HG02884 (cell line): ENCODE measurements at regions not wholly inside any gene's neighbourhood (a gene's known extent, or its start where the extent isn't known, plus 50 kb on each side); places are given as distances from the start of the nearest gene placed in this dataset.
"Not testable (repeated sequence)": the region's sequence is repeated elsewhere in the genome, so short reads cannot be mapped to it uniquely, and the experiment has no call there.

ENCODE experiments used
- ATAC-seq: cut with Tn5 transposase; IDR thresholded peaks from one replicate; pipeline ENCODE4 v1.9.1; 2021; ENCODE audit warnings: mild to moderate bottlenecking, moderate library complexity; ENCODE audit not compliant: unreplicated experiment

- ATAC-seq, result no peak
Measured at GRCh38 chr7:13802651-13803050, 186.8 kb downstream of the ETV1 start.

- no peak for ATAC-seq
Measured at GRCh38 chr7:13803134-13803533, 186.3 kb downstream of the ETV1 start.

- not testable (repeated sequence) for ATAC-seq
Measured at GRCh38 chr7:13806089-13806867, 183.2 kb downstream of the ETV1 start.

- not testable (repeated sequence) for ATAC-seq
Measured at GRCh38 chr7:13817230-13817629, 172.2 kb downstream of the ETV1 start.

GRCh38 chr7:13821152-13821787, 168.2 kb downstream of the ETV1 start:
- no peak for ATAC-seq

GRCh38 chr7:13822678-13823077, 166.8 kb downstream of the ETV1 start:
- no peak for ATAC-seq

- ATAC-seq, result no peak
Measured at GRCh38 chr7:13826752-13827151, 162.7 kb downstream of the ETV1 start.

- ATAC-seq, result no peak
Measured at GRCh38 chr7:13827716-13828115, 161.8 kb downstream of the ETV1 start.

- ATAC-seq, result no peak
Measured at GRCh38 chr7:13829231-13829630, 160.2 kb downstream of the ETV1 start.

GRCh38 chr7:13829914-13830900, 159.3 kb downstream of the ETV1 start:
- ATAC-seq, result no peak

GRCh38 chr7:13832346-13832745, 157.1 kb downstream of the ETV1 start:
- no peak for ATAC-seq

- ATAC-seq, result no peak
Measured at GRCh38 chr7:13834328-13834761, 155.1 kb downstream of the ETV1 start.

GRCh38 chr7:13835442-13835841, 154.0 kb downstream of the ETV1 start:
- ATAC-seq, result no peak

- ATAC-seq, result no peak
Measured at GRCh38 chr7:13839063-13839462, 150.4 kb downstream of the ETV1 start.
